Ishikawa (cell line): ENCODE measurements at regions not wholly inside any gene's neighbourhood (a gene's known extent, or its start where the extent isn't known, plus 50 kb on each side); places are given as distances from the start of the nearest gene placed in this dataset.

Source experiments
- CEBPB ChIP-seq: IDR thresholded peaks from 2 replicates; pipeline ENCODE4 v1.6.1; 2012
- CREB1 ChIP-seq: IDR thresholded peaks from 2 replicates; pipeline ENCODE4 v1.6.1; 2012; ENCODE audit warnings: low read depth
- EGR1 ChIP-seq: IDR thresholded peaks from 2 replicates; pipeline ENCODE4 v1.6.1; 2012
- EP300 ChIP-seq: IDR thresholded peaks from 2 replicates; pipeline ENCODE4 v1.6.1; 2012; ENCODE audit warnings: borderline replicate concordance
- FOXM1 ChIP-seq: IDR thresholded peaks from 2 replicates; pipeline ENCODE4 v1.6.1; 2012; ENCODE audit warnings: low read depth, borderline replicate concordance
- NFIC ChIP-seq: IDR thresholded peaks from 2 replicates; pipeline ENCODE4 v1.6.1; 2012
- RAD21 ChIP-seq: IDR thresholded peaks from 2 replicates; pipeline ENCODE4 v1.6.1; 2012; ENCODE audit warnings: low read depth
- TAF1 ChIP-seq: IDR thresholded peaks from 2 replicates; pipeline ENCODE4 v1.6.1; 2012; ENCODE audit warnings: low read depth, mild to moderate bottlenecking
- TCF12 ChIP-seq: IDR thresholded peaks from 2 replicates; pipeline ENCODE4 v1.6.1; 2012; ENCODE audit warnings: low read depth
- TEAD4 ChIP-seq: IDR thresholded peaks from 2 replicates; pipeline ENCODE4 v1.6.1; 2012
- YY1 ChIP-seq: IDR thresholded peaks from 2 replicates; pipeline ENCODE4 v1.6.1; 2012; ENCODE audit warnings: low read depth
- ZBTB7A ChIP-seq: IDR thresholded peaks from 2 replicates; pipeline ENCODE4 v1.6.1; 2012; ENCODE audit warnings: low read depth
- TF ChIP-seq, protein P1 (sequence below): IDR thresholded peaks from 2 replicates; pipeline ENCODE4 v1.6.1; 2012
- TF ChIP-seq, protein P2 (sequence below): IDR thresholded peaks from 2 replicates; pipeline ENCODE4 v1.6.1; 2012
- TF ChIP-seq, protein P3 (sequence below): IDR thresholded peaks from 2 replicates; pipeline ENCODE4 v1.6.1; 2012; ENCODE audit warnings: low read depth, mild to moderate bottlenecking

DNA sequence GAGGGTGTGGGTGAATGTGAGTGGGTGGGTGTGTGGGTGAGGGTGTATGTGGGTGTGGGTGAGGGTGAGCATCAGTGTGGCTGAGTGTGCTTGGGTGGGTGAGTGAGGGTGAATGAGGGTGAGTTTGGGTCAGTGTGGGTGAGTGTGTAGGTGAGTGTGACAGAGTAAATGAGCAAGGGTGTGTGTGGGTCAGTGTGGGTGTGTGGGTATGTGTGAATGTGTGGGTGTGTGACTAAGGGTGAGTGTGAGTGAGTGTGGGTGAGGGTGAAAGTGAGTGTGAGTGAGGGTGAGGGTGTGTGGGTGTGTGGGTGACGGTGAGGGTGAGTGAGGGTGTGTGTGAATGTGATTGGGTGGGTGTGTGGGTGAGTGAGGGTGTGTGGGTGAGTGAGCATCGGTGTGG, 1676.7 kb upstream of the TENM3 start:
- TF ChIP-seq TCF12 (no peak), TAF1 (no peak), NFIC (no peak), TEAD4 (no peak), CREB1 (no peak), CEBPB (no peak), EGR1 (no peak), YY1 (no peak), ZBTB7A (no peak), RAD21 (no peak), FOXM1 (no peak), EP300 (no peak)
- TF ChIP-seq, protein P1, sequence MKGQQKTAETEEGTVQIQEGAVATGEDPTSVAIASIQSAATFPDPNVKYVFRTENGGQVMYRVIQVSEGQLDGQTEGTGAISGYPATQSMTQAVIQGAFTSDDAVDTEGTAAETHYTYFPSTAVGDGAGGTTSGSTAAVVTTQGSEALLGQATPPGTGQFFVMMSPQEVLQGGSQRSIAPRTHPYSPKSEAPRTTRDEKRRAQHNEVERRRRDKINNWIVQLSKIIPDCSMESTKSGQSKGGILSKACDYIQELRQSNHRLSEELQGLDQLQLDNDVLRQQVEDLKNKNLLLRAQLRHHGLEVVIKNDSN, result no peak
- TF ChIP-seq, protein P2, sequence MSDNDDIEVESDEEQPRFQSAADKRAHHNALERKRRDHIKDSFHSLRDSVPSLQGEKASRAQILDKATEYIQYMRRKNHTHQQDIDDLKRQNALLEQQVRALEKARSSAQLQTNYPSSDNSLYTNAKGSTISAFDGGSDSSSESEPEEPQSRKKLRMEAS, result no peak
- TF ChIP-seq, protein P3, sequence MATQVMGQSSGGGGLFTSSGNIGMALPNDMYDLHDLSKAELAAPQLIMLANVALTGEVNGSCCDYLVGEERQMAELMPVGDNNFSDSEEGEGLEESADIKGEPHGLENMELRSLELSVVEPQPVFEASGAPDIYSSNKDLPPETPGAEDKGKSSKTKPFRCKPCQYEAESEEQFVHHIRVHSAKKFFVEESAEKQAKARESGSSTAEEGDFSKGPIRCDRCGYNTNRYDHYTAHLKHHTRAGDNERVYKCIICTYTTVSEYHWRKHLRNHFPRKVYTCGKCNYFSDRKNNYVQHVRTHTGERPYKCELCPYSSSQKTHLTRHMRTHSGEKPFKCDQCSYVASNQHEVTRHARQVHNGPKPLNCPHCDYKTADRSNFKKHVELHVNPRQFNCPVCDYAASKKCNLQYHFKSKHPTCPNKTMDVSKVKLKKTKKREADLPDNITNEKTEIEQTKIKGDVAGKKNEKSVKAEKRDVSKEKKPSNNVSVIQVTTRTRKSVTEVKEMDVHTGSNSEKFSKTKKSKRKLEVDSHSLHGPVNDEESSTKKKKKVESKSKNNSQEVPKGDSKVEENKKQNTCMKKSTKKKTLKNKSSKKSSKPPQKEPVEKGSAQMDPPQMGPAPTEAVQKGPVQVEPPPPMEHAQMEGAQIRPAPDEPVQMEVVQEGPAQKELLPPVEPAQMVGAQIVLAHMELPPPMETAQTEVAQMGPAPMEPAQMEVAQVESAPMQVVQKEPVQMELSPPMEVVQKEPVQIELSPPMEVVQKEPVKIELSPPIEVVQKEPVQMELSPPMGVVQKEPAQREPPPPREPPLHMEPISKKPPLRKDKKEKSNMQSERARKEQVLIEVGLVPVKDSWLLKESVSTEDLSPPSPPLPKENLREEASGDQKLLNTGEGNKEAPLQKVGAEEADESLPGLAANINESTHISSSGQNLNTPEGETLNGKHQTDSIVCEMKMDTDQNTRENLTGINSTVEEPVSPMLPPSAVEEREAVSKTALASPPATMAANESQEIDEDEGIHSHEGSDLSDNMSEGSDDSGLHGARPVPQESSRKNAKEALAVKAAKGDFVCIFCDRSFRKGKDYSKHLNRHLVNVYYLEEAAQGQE, result no peak

DNA sequence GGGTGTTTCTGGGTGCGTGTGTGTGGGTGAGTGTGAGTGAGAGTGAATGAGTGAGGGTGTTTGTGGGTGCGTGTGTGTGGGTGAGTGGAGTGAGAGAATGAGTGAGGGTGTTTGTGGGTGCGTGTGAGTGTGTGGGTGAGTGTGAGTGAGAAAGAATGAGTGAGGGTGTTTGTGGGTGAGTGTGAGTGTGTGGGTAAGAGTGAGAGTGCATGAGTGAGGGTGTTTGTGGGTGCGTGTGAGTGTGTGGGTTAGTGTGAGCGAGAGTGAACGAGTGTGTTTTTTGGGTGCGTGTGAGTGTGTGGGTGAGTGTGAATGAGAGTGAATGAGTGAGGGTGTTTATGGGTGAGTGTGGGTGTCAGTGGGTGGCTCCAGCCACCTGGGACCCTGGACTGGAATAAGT, 1676.1 kb upstream of the TENM3 start:
- TF ChIP-seq CREB1 (no peak), CEBPB (no peak), EGR1 (no peak), TCF12 (no peak), ZBTB7A (no peak), NFIC (no peak), TEAD4 (no peak), RAD21 (no peak), EP300 (no peak), TAF1 (no peak)
- TF ChIP-seq, protein P3, result no peak
- TF ChIP-seq, protein P2, result no peak
- TF ChIP-seq, protein P1, result no peak

DNA sequence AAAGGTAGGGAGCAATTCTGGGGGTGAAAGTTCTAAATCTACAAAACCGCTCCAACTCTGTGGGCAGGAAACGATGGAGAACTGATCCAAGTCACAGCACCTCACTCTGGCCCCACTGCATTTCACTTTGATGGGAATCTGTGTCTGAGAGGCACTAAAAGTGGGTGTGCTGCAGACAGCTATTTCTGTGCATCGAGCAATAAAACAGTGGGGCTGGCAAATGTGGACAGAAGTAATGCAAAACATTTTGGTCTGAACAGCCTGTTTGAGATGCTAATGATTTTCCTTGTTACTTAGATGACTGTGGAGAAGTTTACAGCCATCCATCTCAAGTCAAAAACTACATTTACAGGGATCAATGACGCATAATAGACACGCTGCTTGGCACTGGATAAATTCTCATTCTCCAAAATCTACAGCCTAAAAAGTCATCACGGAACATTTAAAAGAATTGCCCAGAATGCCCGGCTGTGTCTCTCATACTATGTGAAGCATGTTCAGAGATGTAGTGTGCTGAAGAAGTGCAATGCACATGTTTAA, 1671.6 kb upstream of the TENM3 start:
- TF ChIP-seq CEBPB, result no peak
- TF ChIP-seq TCF12, result no peak
- TF ChIP-seq TEAD4, result no peak
- TF ChIP-seq NFIC, result no peak
- TF ChIP-seq FOXM1, result no peak
- TF ChIP-seq, protein P1, result no peak
- TF ChIP-seq YY1, result no peak
- no peak for TF ChIP-seq EP300
- TF ChIP-seq, protein P3, result no peak
- TF ChIP-seq CREB1, result no peak
- TF ChIP-seq RAD21, result no peak
- TF ChIP-seq, protein P2, result no peak
- no peak for TF ChIP-seq EGR1
- no peak for TF ChIP-seq ZBTB7A
- no peak for TF ChIP-seq TAF1

DNA sequence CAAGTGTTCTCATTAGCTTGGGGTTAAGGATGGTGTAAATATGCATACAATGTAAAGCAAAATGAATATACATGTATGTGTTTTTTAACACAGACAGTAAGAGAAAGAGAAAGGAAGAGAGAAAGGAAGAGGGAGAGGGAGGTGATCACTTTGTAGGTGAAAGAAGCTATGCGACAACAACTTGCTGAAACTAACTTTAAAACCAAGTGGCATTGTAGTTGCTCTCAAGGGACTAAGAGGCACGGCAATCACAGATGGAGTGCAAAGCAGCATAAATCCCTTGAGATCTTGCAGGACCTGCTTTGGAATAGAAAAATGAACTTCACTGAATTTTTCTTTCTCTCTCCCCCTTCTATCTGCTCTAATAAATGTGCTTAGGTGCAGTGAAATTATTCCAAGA, 1665.0 kb upstream of the TENM3 start:
- TF ChIP-seq CEBPB (no peak), EGR1 (no peak), TCF12 (no peak), FOXM1 (no peak), CREB1 (no peak), NFIC (no peak), ZBTB7A (no peak), YY1 (no peak), TAF1 (no peak)
- TF ChIP-seq, protein P1, result no peak
- TF ChIP-seq, protein P2, result no peak
